SK-N-SH treated with all-trans-retinoic acid at 6 μM for 48 hours (cell line): ENCODE measurements at regions not wholly inside any gene's neighbourhood (a gene's known extent, or its start where the extent isn't known, plus 50 kb on each side); places are given as distances from the start of the nearest gene placed in this dataset.
"Not testable (repeated sequence)": the region's sequence is repeated elsewhere in the genome, so short reads cannot be mapped to it uniquely, and the experiment has no call there.

Source experiments
- ATAC-seq: fragments of 200-7000 bp; cut with Tn5 transposase; 3 replicates; pipeline ENCODE4 v1.9.1; 2020; ENCODE audit warnings: mild to moderate bottlenecking, moderate library complexity
- ARNTL ChIP-seq: fragments of 450-650 bp; formaldehyde crosslinking; IDR thresholded peaks from 2 replicates; pipeline ENCODE4 v1.5.0; 2020; ENCODE audit warnings: low read depth, mild to moderate bottlenecking, moderate library complexity, borderline replicate concordance
- BACH2 ChIP-seq: fragments of 250-450 bp; sonication (Bioruptor Pico); IDR thresholded peaks from 2 replicates; pipeline ENCODE4 v1.9.0; 2021; ENCODE audit warnings: mild to moderate bottlenecking, borderline replicate concordance
- ESRRG ChIP-seq: fragments of 250-450 bp; sonication (Bioruptor Pico); IDR thresholded peaks from 2 replicates; pipeline ENCODE4 v1.6.1; 2021; ENCODE audit warnings: mild to moderate bottlenecking
- GLIS3 ChIP-seq: fragments of 250-450 bp; sonication (Bioruptor Pico); IDR thresholded peaks from 2 replicates; pipeline ENCODE4 v1.5.0; 2020; ENCODE audit warnings: mild to moderate bottlenecking, moderate library complexity
- ISL1 ChIP-seq: fragments of 250-450 bp; sonication (Bioruptor Pico); IDR thresholded peaks from 2 replicates; pipeline ENCODE4 v2.1.2; 2022; ENCODE audit warnings: mild to moderate bottlenecking, moderate library complexity
- OSR1 ChIP-seq: fragments of 250-450 bp; sonication (Bioruptor Pico); IDR thresholded peaks from 2 replicates; pipeline ENCODE4 v1.8.0; 2022; ENCODE audit warnings: moderate library complexity, mild to moderate bottlenecking, inconsistent platforms
- RARB ChIP-seq: fragments of 250-450 bp; sonication (Bioruptor Pico); IDR thresholded peaks from 2 replicates; pipeline ENCODE4 v1.8.0; 2021; ENCODE audit warnings: mild to moderate bottlenecking, moderate library complexity
- SNAI2 ChIP-seq: fragments of 250-450 bp; sonication (Bioruptor Pico); IDR thresholded peaks from 2 replicates; pipeline ENCODE4 v1.5.0; 2020; ENCODE audit warnings: mild to moderate bottlenecking, moderate library complexity
- TCF4 ChIP-seq: fragments of 250-450 bp; sonication (Bioruptor Pico); IDR thresholded peaks from 2 replicates; pipeline ENCODE4 v1.8.0; 2021; ENCODE audit warnings: mild to moderate bottlenecking, moderate library complexity, borderline replicate concordance
- TOX ChIP-seq: fragments of 250-450 bp; sonication (Bioruptor Pico); IDR thresholded peaks from 2 replicates; pipeline ENCODE4 v1.8.0; 2021; ENCODE audit warnings: mild to moderate bottlenecking, moderate library complexity, borderline replicate concordance
- ZC3H10 ChIP-seq: fragments of 250-450 bp; sonication (Bioruptor Pico); IDR thresholded peaks from 2 replicates; pipeline ENCODE4 v1.5.1; 2021; ENCODE audit warnings: mild to moderate bottlenecking, moderate library complexity
- ZFP3 ChIP-seq: fragments of 250-450 bp; sonication (Bioruptor Pico); IDR thresholded peaks from 2 replicates; pipeline ENCODE4 v1.5.0; 2020; ENCODE audit warnings: mild to moderate bottlenecking, moderate library complexity
- ZFP30 ChIP-seq: fragments of 450-650 bp; formaldehyde crosslinking; IDR thresholded peaks from 2 replicates; pipeline ENCODE4 v1.5.0; 2022; ENCODE audit warnings: mild to moderate bottlenecking, moderate library complexity
- ZNF565 ChIP-seq: fragments of 450-650 bp; formaldehyde crosslinking; conservative IDR thresholded peaks from 2 replicates; pipeline ENCODE4 v1.5.0; 2020; ENCODE audit warnings: low read depth, mild to moderate bottlenecking, moderate library complexity
- ZNF70 ChIP-seq: fragments of 450-650 bp; formaldehyde crosslinking; IDR thresholded peaks from 2 replicates; pipeline ENCODE4 v1.5.0; 2020; ENCODE audit warnings: mild to moderate bottlenecking, moderate library complexity
- ZNF8 ChIP-seq: fragments of 450-650 bp; formaldehyde crosslinking; IDR thresholded peaks from 2 replicates; pipeline ENCODE4 v1.5.0; 2020; ENCODE audit warnings: mild to moderate bottlenecking, moderate library complexity
- TF ChIP-seq, protein P1 (sequence below): fragments of 250-450 bp; sonication (Bioruptor Pico); IDR thresholded peaks from 2 replicates; pipeline ENCODE4 v1.5.1; 2021; ENCODE audit warnings: mild to moderate bottlenecking, moderate library complexity
- TF ChIP-seq, protein P2 (sequence below): fragments of 250-450 bp; sonication (Bioruptor Pico); IDR thresholded peaks from 2 replicates; pipeline ENCODE4 v1.5.0; 2020; ENCODE audit warnings: mild to moderate bottlenecking, moderate library complexity
- TF ChIP-seq, protein P3 (sequence below): fragments of 250-450 bp; sonication (Bioruptor Pico); IDR thresholded peaks from 2 replicates; pipeline ENCODE4 v1.8.0; 2020; ENCODE audit warnings: mild to moderate bottlenecking, moderate library complexity, borderline replicate concordance

DNA sequence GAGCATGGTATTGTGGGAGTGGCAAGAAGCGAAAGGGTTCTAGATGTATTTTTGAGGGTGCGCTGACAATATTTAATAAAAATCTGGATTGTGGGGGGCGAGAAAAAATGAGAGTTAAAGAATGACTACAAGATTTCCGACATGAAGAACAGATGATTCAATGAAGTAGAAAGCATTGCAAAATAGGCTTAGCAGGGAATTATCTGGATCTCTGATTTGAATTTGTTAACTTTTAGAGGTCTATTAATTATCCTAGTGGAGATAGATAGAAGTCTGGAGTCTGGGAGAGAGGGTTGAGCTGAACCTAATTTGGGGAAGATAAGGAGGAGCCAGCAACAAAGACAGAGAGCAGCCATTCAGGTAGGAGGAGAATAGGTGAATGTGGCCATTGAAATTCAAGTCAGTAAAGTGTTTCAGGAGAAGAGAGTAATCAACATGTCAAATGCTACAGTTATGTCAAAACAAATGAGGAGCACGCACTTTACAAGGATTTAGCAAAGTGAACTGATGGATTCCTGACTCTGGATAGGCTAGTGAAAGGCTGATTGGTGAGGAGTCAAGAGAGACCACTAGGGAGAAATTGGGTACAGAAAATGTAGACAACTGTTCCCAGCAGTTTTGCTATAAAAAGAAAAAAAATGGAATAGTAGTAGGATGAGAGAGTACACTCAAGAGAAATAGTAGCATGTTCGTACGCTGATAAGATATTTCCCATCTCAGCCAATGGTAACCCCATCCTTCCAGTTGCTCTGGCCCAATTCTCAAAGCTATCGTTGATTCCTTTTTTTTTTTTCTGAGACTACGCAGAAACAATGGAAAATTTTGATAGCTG is 393.2 kb upstream of the CXADR start:
- TF ChIP-seq, protein P1, sequence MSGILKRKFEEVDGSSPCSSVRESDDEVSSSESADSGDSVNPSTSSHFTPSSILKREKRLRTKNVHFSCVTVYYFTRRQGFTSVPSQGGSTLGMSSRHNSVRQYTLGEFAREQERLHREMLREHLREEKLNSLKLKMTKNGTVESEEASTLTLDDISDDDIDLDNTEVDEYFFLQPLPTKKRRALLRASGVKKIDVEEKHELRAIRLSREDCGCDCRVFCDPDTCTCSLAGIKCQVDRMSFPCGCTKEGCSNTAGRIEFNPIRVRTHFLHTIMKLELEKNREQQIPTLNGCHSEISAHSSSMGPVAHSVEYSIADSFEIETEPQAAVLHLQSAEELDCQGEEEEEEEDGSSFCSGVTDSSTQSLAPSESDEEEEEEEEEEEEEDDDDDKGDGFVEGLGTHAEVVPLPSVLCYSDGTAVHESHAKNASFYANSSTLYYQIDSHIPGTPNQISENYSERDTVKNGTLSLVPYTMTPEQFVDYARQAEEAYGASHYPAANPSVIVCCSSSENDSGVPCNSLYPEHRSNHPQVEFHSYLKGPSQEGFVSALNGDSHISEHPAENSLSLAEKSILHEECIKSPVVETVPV, result no peak
- TF ChIP-seq, protein P2, sequence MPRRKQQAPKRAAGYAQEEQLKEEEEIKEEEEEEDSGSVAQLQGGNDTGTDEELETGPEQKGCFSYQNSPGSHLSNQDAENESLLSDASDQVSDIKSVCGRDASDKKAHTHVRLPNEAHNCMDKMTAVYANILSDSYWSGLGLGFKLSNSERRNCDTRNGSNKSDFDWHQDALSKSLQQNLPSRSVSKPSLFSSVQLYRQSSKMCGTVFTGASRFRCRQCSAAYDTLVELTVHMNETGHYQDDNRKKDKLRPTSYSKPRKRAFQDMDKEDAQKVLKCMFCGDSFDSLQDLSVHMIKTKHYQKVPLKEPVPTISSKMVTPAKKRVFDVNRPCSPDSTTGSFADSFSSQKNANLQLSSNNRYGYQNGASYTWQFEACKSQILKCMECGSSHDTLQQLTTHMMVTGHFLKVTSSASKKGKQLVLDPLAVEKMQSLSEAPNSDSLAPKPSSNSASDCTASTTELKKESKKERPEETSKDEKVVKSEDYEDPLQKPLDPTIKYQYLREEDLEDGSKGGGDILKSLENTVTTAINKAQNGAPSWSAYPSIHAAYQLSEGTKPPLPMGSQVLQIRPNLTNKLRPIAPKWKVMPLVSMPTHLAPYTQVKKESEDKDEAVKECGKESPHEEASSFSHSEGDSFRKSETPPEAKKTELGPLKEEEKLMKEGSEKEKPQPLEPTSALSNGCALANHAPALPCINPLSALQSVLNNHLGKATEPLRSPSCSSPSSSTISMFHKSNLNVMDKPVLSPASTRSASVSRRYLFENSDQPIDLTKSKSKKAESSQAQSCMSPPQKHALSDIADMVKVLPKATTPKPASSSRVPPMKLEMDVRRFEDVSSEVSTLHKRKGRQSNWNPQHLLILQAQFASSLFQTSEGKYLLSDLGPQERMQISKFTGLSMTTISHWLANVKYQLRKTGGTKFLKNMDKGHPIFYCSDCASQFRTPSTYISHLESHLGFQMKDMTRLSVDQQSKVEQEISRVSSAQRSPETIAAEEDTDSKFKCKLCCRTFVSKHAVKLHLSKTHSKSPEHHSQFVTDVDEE (CRISPR knock-in tag), result no peak
- TF ChIP-seq, protein P3, sequence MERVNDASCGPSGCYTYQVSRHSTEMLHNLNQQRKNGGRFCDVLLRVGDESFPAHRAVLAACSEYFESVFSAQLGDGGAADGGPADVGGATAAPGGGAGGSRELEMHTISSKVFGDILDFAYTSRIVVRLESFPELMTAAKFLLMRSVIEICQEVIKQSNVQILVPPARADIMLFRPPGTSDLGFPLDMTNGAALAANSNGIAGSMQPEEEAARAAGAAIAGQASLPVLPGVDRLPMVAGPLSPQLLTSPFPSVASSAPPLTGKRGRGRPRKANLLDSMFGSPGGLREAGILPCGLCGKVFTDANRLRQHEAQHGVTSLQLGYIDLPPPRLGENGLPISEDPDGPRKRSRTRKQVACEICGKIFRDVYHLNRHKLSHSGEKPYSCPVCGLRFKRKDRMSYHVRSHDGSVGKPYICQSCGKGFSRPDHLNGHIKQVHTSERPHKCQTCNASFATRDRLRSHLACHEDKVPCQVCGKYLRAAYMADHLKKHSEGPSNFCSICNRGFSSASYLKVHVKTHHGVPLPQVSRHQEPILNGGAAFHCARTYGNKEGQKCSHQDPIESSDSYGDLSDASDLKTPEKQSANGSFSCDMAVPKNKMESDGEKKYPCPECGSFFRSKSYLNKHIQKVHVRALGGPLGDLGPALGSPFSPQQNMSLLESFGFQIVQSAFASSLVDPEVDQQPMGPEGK (CRISPR knock-in tag), result no peak
- TF ChIP-seq ZNF565 (CRISPR knock-in tag) (no peak), BACH2 (no peak), GLIS3 (no peak), ZNF70 (CRISPR knock-in tag) (no peak), ISL1 (CRISPR knock-in tag) (no peak), ZC3H10 (CRISPR knock-in tag) (no peak)
- ATAC-seq, result no peak

DNA sequence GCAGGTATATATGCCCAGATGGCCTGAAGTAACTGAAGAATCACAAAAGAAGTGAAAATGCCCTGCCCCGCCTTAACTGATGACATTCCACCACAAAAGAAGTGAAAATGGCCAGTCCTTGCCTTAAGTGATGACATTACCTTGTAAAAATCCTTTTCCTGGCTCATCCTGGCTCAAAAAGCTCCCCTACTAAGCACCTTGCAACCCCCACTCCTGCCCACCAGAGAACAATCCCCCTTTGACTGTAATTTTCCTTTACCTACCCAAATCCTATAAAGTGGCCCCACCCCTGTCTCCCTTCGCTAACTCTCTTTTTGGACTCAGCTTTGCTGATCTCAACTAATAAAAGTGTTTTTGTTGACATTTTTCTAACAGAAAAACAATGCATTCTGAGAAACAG is 385.4 kb upstream of the CXADR start:
- ATAC-seq, result not testable (repeated sequence)

DNA sequence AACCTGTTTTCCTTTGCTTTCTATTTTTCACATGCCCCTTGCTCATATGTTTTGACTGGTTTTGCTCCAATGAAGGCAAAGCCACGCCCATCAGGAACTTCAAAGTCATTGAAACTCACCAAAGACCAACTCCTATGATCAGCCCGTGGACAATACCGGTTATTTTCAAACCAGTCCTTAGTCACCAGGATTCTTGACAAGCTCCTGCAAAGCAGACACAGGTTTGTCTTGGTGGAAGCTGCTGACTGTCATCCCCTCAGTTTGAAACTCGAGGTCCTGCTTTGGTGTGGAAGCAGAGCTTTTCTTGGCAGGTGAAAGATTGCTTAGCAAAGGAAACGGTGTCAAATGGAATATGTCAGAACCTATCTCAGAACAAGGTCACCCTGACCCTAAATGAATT is 384.7 kb upstream of the CXADR start:
- TF ChIP-seq BACH2 (no peak), OSR1 (no peak), ZC3H10 (CRISPR knock-in tag) (no peak), SNAI2 (CRISPR knock-in tag) (no peak), TCF4 (CRISPR knock-in tag) (no peak), ZFP3 (CRISPR knock-in tag) (no peak), TOX (CRISPR knock-in tag) (no peak), ZNF565 (CRISPR knock-in tag) (no peak), RARB (CRISPR knock-in tag) (no peak), ISL1 (CRISPR knock-in tag) (no peak), ESRRG (no peak), ARNTL (CRISPR knock-in tag) (no peak), ZNF8 (CRISPR knock-in tag) (no peak), ZFP30 (CRISPR knock-in tag) (no peak), ZNF70 (CRISPR knock-in tag) (no peak)
- TF ChIP-seq, protein P2 (CRISPR knock-in tag), result no peak
- no peak for ATAC-seq

DNA sequence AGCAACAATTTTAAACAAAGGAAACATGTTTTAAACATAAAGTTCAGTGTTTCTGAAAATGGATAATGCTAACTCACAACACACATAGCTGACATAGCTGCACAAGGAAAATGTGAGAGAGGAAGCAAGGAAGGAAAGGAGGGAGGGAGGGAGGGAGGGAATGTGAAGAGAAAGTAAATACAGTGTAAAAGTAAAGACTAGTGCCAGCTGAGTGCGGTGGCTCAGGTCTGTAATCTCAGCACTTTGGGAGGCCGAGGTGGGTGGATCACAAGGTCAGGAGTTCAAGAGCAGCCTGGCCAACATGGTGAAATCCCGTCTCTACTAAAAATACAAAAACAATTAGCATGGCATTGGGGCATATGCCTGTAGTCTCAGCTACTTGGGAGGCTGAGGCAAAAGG is 373.7 kb upstream of the CXADR start:
- not testable (repeated sequence) for ATAC-seq
